Epithelial cell of proximal tubule (primary cell): ENCODE measurements at regions not wholly inside any gene's neighbourhood (a gene's known extent, or its start where the extent isn't known, plus 50 kb on each side); places are given as distances from the start of the nearest gene placed in this dataset.

ENCODE experiments used
- DNase-seq: peaks from one replicate; pipeline ENCODE4 v3.0.0-alpha.2; 2011; ENCODE audit warnings: low read depth
- H3K4me3 ChIP-seq: 2 replicates; pipeline ENCODE4 v1.5.1; 2011; ENCODE audit warnings: low read depth, mild to moderate bottlenecking, low read length
- TF ChIP-seq, protein P1 (sequence below): conservative IDR thresholded peaks from 2 replicates; pipeline ENCODE4 v1.5.1; 2012; ENCODE audit warnings: low read depth, mild to moderate bottlenecking, low read length

DNA sequence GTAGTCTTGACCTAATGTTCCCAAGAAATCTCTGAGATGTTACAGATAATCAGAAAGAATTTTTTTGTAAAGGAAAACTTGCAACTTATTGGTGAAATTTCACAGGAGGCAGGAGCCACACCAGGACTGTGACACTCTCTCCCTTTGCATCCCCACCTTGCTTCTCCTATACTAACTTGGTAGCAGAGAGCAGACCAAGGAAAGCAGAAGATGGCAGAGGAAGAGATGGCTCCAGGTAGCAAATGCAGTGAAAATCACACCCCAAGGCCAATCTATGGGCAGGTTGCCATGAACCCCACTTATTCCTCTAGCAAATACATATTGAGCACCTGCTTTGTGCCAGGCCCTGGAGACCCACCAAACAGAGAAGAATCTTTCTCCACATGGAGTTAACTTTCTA is 303.4 kb upstream of the C1orf174 start:
- TF ChIP-seq, protein P1, sequence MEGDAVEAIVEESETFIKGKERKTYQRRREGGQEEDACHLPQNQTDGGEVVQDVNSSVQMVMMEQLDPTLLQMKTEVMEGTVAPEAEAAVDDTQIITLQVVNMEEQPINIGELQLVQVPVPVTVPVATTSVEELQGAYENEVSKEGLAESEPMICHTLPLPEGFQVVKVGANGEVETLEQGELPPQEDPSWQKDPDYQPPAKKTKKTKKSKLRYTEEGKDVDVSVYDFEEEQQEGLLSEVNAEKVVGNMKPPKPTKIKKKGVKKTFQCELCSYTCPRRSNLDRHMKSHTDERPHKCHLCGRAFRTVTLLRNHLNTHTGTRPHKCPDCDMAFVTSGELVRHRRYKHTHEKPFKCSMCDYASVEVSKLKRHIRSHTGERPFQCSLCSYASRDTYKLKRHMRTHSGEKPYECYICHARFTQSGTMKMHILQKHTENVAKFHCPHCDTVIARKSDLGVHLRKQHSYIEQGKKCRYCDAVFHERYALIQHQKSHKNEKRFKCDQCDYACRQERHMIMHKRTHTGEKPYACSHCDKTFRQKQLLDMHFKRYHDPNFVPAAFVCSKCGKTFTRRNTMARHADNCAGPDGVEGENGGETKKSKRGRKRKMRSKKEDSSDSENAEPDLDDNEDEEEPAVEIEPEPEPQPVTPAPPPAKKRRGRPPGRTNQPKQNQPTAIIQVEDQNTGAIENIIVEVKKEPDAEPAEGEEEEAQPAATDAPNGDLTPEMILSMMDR: no peak
- no peak overlapping the region for H3K4me3 ChIP-seq
- DNase-seq: no peak

DNA sequence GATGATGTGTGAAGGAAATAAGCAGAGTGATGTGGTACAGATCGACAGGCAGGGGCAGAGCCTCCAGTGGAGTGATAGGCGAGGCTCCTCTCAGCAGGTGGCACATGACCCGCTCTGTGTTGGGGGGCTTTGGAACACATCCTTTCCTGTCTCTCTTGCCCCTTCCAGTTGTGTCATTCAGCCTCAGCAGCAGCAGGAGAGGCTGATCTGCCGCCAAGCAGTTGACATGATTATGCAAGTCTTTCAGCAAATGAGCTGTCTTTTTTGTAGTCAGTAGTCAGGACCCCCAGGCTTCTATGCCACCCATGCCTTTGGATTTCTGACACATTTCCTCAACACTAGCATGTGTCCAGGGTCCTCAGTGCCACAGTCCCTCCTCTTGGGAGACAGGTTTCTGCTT is 307.1 kb upstream of the C1orf174 start:
- H3K4me3 ChIP-seq: no peak overlapping the region
- TF ChIP-seq, protein P1: no peak
- no peak for DNase-seq

DNA sequence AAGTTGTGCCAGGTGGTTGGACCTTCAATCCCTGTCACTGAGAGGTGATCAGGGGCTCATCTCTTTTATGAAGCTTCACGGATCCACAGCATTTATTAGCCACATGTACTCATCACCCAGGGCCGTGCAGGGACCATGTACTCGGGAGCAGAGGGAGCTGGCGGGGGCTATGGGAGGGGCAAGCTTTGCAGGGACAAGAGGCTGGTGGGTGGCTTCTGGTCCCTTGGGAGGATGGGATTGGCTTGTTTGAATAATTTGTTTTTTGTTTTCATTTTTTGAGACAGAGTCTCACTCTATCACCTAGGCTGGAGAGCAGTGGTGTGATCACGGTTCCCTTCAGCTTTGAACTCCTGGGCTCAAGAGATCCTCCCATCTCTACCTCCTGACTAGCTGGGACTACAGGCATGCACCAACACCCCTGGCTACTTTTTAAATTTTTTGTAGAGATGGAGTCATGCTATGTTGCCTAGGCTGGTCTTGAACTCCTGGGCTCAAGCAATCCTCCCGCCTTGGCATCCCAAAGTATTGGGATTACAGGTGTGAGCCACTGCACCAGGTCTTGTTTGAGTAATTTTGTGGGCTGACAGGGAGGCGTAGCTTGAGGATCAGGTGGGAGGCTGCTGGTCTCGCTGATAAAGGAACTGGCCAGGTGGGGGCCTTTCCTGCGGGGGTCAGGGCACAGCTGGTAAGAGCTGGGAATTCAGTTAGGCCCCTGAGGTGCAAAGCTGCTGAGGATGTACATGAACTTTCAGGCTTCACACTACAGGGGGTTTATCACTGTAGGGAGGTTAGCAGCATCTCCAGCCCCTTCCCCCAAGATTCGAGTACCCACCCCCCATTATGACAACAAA is 308.0 kb upstream of the C1orf174 start:
- TF ChIP-seq, protein P1: no peak
- no peak for DNase-seq
- no peak overlapping the region for H3K4me3 ChIP-seq

DNA sequence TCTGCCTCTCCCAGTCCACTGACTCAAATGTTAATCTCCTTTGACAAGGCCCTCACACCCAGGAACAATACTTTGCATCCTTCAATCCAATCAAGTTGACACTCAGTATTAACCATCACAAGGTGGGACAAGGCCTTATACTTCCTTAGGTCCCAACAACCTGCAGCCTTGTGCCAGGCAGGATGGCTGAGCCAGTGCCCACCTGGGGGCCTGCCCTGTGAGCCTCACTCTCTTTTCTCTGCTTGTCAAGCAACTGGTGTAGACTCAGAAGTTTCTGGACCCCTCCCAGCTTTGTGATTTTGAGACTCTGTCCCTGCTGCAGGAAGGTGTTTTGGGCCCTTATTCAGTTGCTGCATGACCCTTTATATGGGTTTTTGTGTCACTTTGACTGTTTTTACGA is 310.0 kb upstream of the C1orf174 start:
- TF ChIP-seq, protein P1: no peak
- no peak overlapping the region for H3K4me3 ChIP-seq
- no peak for DNase-seq

DNA sequence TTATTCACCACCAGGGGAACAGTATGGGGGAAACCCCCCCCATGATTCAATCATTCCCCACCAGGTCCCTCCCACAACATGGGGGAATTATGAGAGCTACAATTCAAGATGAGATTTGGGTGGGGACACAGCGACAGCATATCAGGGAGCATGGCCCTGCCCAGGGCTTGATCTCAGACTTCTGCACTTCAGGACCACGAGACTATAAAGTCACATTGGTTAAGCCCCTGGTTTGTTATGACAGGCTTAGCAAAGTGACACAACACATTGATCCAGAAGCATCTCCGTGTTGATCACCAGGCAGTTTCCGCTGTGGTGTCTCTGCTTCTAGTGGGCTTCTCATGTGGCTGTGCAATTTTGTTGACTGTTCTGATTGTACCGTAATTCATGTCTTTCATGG is 312.7 kb upstream of the C1orf174 start:
- no peak for DNase-seq
- TF ChIP-seq, protein P1: no peak
- H3K4me3 ChIP-seq: no peak overlapping the region

DNA sequence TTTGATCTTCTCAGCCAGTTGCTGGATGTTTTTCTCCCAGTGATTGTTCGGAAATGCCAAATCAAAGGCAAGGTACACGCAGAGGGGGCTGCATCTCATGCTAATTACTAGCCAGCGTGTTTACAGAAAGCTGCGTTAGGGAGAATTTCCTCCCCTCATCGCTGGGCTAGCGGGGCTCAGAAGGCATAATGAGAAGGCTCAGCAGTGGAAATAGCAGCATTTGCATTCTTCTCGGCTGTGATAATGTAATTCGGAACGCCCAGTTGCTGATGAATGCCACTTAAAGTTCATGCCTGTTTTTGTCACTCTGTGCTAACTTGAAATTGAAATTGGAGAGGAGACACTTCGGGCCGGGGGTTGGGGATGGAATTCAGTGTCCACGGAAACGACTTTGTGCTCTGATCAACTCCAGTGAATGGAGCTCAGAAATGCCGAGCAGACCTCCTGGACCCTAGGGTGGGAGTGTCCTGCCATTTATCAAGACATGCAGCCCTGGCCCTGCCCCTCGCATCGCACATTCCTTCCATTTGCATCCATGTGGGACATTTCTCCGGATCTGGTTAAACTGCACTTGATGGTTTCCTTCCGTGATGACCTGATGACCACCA is 313.4 kb upstream of the C1orf174 start:
- TF ChIP-seq, protein P1: no peak
- DNase-seq: no peak
- H3K4me3 ChIP-seq: no peak overlapping the region
